IMR-90 (cell line): ENCODE measurements at regions not wholly inside any gene's neighbourhood (a gene's known extent, or its start where the extent isn't known, plus 50 kb on each side); places are given as distances from the start of the nearest gene placed in this dataset.

ENCODE experiments used
- ATAC-seq: fragments of 200-7000 bp; cut with Tn5 transposase; 2 replicates; pipeline ENCODE4 v1.9.1; 2020; ENCODE audit warnings: low read depth, mild to moderate bottlenecking, moderate library complexity
- BruUV-seq: library from RNA; stranded (reverse); fragments of 400-500 nt; replicated peaks from 2 replicates; lab custom pipeline; 2021; lab: Mats Ljungman, UMichigan
- CTCF ChIA-PET: fragments of 300-600 bp; formaldehyde crosslinking; extraction: SDS; loops from one replicate; lab custom pipeline; 2021; ENCODE audit warnings: antibody characterized with exemption; lab: Yijun Ruan, JAX
- POLR2A ChIA-PET: fragments of 300-600 bp; sonication (Branson Sonifier 250); formaldehyde crosslinking; loops from one replicate; lab custom pipeline; 2022; ENCODE audit warnings: antibody characterized with exemption; ENCODE audit not compliant: unreplicated experiment; lab: Charles Lee
- DNase-seq: peaks from one replicate; pipeline ENCODE4 v3.0.0; 2013
- H2AFZ ChIP-seq: replicated peaks from 2 replicates; pipeline ENCODE3; 2013; ENCODE audit warnings: low read length, mild to moderate bottlenecking; ENCODE audit not compliant: poor library complexity
- H2AK5ac ChIP-seq: 2 replicates; pipeline ENCODE4 v1.6.1; 2013; ENCODE audit warnings: low read depth, low read length, inconsistent platforms
- H2AK9ac ChIP-seq: replicated peaks from 2 replicates; pipeline ENCODE3; 2013; ENCODE audit warnings: mild to moderate bottlenecking, low read depth, low read length, moderate library complexity; ENCODE audit not compliant: poor library complexity
- H2BK120ac ChIP-seq: 2 replicates; pipeline ENCODE4 v1.6.1; 2013; ENCODE audit warnings: low read depth, low read length, inconsistent platforms
- H2BK15ac ChIP-seq: 3 replicates; pipeline ENCODE4 v1.6.1; 2013; ENCODE audit warnings: low read depth, low read length, inconsistent platforms
- H2BK20ac ChIP-seq: 2 replicates; pipeline ENCODE4 v1.6.1; 2013; ENCODE audit warnings: low read depth, mild to moderate bottlenecking, inconsistent platforms, low read length, moderate library complexity
- H2BK5ac ChIP-seq: 2 replicates; pipeline ENCODE4 v1.6.1; 2013; ENCODE audit warnings: mild to moderate bottlenecking, low read depth, low read length, inconsistent platforms; ENCODE audit not compliant: poor library complexity, severe bottlenecking
- H3K14ac ChIP-seq: replicated peaks from 2 replicates; pipeline ENCODE4 v1.6.1; 2013; ENCODE audit warnings: low read depth, low read length, inconsistent platforms
- H3K18ac ChIP-seq: 2 replicates; pipeline ENCODE4 v1.6.1; 2013; ENCODE audit warnings: low read depth, low read length, control low read depth
- H3K23ac ChIP-seq: 2 replicates; pipeline ENCODE4 v1.6.1; 2013; ENCODE audit warnings: low read depth, low read length, inconsistent platforms
- H3K27ac ChIP-seq: 2 replicates; pipeline ENCODE4 v1.5.1; 2013; ENCODE audit warnings: mild to moderate bottlenecking, control low read depth, low read length; ENCODE audit not compliant: insufficient read depth
- H3K27me3 ChIP-seq: 2 replicates; pipeline ENCODE4 v1.6.1; 2013; ENCODE audit warnings: low read length; ENCODE audit not compliant: control insufficient read depth, insufficient read depth
- H3K36me3 ChIP-seq: 2 replicates; pipeline ENCODE4 v1.6.1; 2013; ENCODE audit warnings: low read length, mixed read lengths; ENCODE audit not compliant: control insufficient read depth, insufficient read depth
- H3K4ac ChIP-seq: 2 replicates; pipeline ENCODE4 v1.6.1; 2013; ENCODE audit warnings: low read depth, low read length, inconsistent platforms
- H3K4me1 ChIP-seq: 2 replicates; pipeline ENCODE4 v1.6.1; 2013; ENCODE audit warnings: low read length, mixed read lengths; ENCODE audit not compliant: control insufficient read depth, insufficient read depth
- H3K4me2 ChIP-seq: 2 replicates; pipeline ENCODE4 v1.6.1; 2013; ENCODE audit warnings: low read depth, mild to moderate bottlenecking, control low read depth, low read length, moderate library complexity
- H3K4me3 ChIP-seq: 2 replicates; pipeline ENCODE4 v1.5.1; 2013; ENCODE audit warnings: low read depth, mild to moderate bottlenecking, control low read depth, low read length, moderate library complexity; ENCODE audit not compliant: insufficient read depth
- H3K56ac ChIP-seq: 2 replicates; pipeline ENCODE4 v1.6.1; 2013; ENCODE audit warnings: low read length, inconsistent platforms; ENCODE audit not compliant: insufficient read depth; ENCODE audit errors: extremely low read depth
- H3K79me1 ChIP-seq, 2 experiments: 2 replicates each; pipeline ENCODE4 v1.6.1; 2013; ENCODE audit warnings: low read length in 2 of 2, inconsistent platforms in 1 of 2, low read depth in 1 of 2
- H3K9ac ChIP-seq: 2 replicates; pipeline ENCODE4 v1.6.1; 2013; ENCODE audit warnings: low read depth, low read length, control low read depth
- H3K9me1 ChIP-seq: 2 replicates; pipeline ENCODE4 v1.6.1; 2013; ENCODE audit warnings: low read length, inconsistent platforms; ENCODE audit not compliant: insufficient read depth
- H3K9me3 ChIP-seq: 2 replicates; pipeline ENCODE4 v1.6.1; 2013; ENCODE audit warnings: low read length; ENCODE audit not compliant: control insufficient read depth, insufficient read depth
- H4K20me1 ChIP-seq: 2 replicates; pipeline ENCODE4 v1.6.1; 2013; ENCODE audit warnings: low read length, inconsistent platforms; ENCODE audit not compliant: insufficient read depth
- H4K5ac ChIP-seq: 2 replicates; pipeline ENCODE4 v1.6.1; 2013; ENCODE audit warnings: mild to moderate bottlenecking, low read depth, low read length, control low read depth
- H4K8ac ChIP-seq, 2 experiments: 2 replicates each; pipeline ENCODE4 v1.6.1; 2013; ENCODE audit warnings: low read depth in 2 of 2, low read length in 2 of 2, control low read depth in 1 of 2, inconsistent platforms in 1 of 2
- H4K91ac ChIP-seq: 2 replicates; pipeline ENCODE4 v1.6.1; 2013; ENCODE audit warnings: low read depth, low read length, inconsistent platforms; ENCODE audit not compliant: insufficient read depth
- CEBPB ChIP-seq: IDR thresholded peaks from 2 replicates; pipeline ENCODE4 v1.6.1; 2012; ENCODE audit warnings: low read depth, low read length, improper control_type of control experiment
- NFE2L2 ChIP-seq: fragments of 150-350 bp; IDR thresholded peaks from 2 replicates; pipeline ENCODE4 v1.6.1; 2016; ENCODE audit warnings: low read depth, mild to moderate bottlenecking, low read length
- WGBS, 2 experiments: methylation state at CpG; one replicate each; pipeline versions ENCODE4 v1.1.5 to v1.1.7; 2013; ENCODE audit warnings: missing lambda C conversion rate in 2 of 2; ENCODE audit not compliant: insufficient read length in 1 of 2; ENCODE audit errors: extremely low coverage in 2 of 2; 5-methylcytosine and 5-hydroxymethylcytosine counted together
- dilution Hi-C: fragments of 300-500 bp; cut with HindIII; formaldehyde crosslinking; loops from one replicate; pipeline ENCODE4 v1.14.3; 2018; ENCODE audit warnings: low sequenced_read_pairs; ENCODE audit not compliant: unreplicated experiment
- in situ Hi-C: fragments of 300-500 bp; cut with MboI; formaldehyde crosslinking; loops from 3 replicates; pipeline ENCODE4 v1.14.3; 2019; ENCODE audit warnings: low sequenced_read_pairs, inconsistent platforms, mixed read lengths
- intact Hi-C: fragments of 100-400 bp; cut with micrococcal nuclease; formaldehyde crosslinking; loops from 2 replicates; pipeline ENCODE4 v1.10.0; 2022

GRCh38 chr2:167702227-167702626, 545.2 kb downstream of the STK39 start:
- H3K9me3 ChIP-seq: no peaks in the 10 kb centered on the region
- no peak overlapping the region for H3K4ac ChIP-seq
- H3K27me3 ChIP-seq: no peaks in the 10 kb centered on the region
- no peak overlapping the region for H2BK15ac ChIP-seq
- no peak overlapping the region for H3K14ac ChIP-seq
- H3K9me1 ChIP-seq: no peaks in the 10 kb centered on the region
- ChIA-PET POLR2A (no interaction called here), CTCF (no interaction called here)
- WGBS, 2 experiments: no CpG with 5 or more reads among the region's 1 CpG
- H2BK120ac ChIP-seq: no peak overlapping the region
- H3K4me1 ChIP-seq: no peaks in the 10 kb centered on the region
- no peak overlapping the region for H2BK20ac ChIP-seq
- H2AFZ ChIP-seq: no peak overlapping the region
- TF ChIP-seq CEBPB (peak; percentile 84), NFE2L2 (no peak)
- in situ Hi-C loops (no loop called here), intact Hi-C loops (no loop called here), dilution Hi-C loops (no loop called here)
- no peak overlapping the region for H2BK5ac ChIP-seq
- H3K36me3 ChIP-seq: no peaks in the 10 kb centered on the region
- no peak overlapping the region for H3K23ac ChIP-seq
- H4K20me1 ChIP-seq: no peaks in the 10 kb centered on the region
- H3K18ac ChIP-seq: no peak overlapping the region
- no peak overlapping the region for H4K91ac ChIP-seq
- no peak overlapping the region for H2AK5ac ChIP-seq
- DNase-seq (no peak), ATAC-seq (no peak)
- H3K4me2 ChIP-seq: no peak overlapping the region
- no peak overlapping the region for H3K56ac ChIP-seq
- H3K9ac ChIP-seq: no peak overlapping the region
- H4K8ac ChIP-seq: no peak overlapping the region
- no peak overlapping the region for H3K27ac ChIP-seq
- BruUV-seq: no TSS peak
- no peak overlapping the region for H3K4me3 ChIP-seq
- no peak overlapping the region for H4K5ac ChIP-seq
- no peak overlapping the region for H2AK9ac ChIP-seq
- no peaks in the 10 kb centered on the region for H3K79me1 ChIP-seq
